Spleen (tissue), 7 donors: ENCODE measurements at regions not wholly inside any gene's neighbourhood (a gene's known extent, or its start where the extent isn't known, plus 50 kb on each side); places are given as distances from the start of the nearest gene placed in this dataset.

ENCODE experiments used
- CTCF ChIP-seq, 11 experiments: fragments of 200-600 bp in 7 of 11; fragments of 450-650 bp in 4 of 11; sonication (generic) in 4 of 11; IDR thresholded peaks in 8 of 11; conservative IDR thresholded peaks in 3 of 11; 1 replicate in 7 of 11; 2 replicates in 4 of 11; pipeline versions ENCODE4 v1.4.0 to v1.8.0; 2016 to 2021; ENCODE audit warnings: antibody characterized with exemption in 11 of 11, inconsistent platforms in 4 of 11, mild to moderate bottlenecking in 1 of 11
- POLR2A ChIP-seq, 3 donors: fragments of 450-650 bp; IDR thresholded peaks; one replicate each; pipeline ENCODE4 v1.5.1; 2017; ENCODE audit warnings: antibody characterized with exemption in 3 of 3, mild to moderate bottlenecking in 1 of 3
- donor health status: DM: no; HTN: no; CAD: no; lungs with moderate emphysema.
- donor health status: DM: no; HTN: no; CAD: no.
- donor health status: DM: no; HTN: no; CAD: no.

DNA sequence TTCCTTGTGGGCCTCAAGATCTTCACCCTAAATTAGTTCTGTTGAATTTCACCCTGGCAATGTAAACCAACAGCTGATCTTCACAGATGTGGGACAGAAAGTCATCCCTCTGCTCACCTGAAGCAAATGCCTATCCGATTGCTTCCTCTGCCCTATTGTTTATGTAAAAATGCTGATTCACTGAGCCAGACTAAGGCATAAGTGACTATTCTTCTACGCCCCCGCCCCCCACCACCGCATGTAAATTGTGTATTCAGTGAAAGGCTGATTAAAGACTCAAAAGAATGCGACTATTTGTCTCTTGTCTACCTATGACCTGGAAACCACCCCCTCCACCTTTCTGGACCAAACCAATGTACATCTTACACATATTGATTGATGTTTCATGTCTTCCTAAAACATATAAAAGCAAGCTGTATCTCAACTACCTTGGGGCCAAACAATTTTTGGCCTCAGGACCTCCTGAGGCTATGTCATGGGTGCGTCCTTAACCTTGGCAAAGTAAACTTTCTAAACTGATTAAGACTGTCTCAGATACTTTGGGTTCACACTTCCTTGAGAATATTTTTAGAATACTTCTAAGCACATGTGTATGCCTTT lies 129.7 kb upstream of the BOD1 start:
- no peak for TF ChIP-seq CTCF (IDR thresholded peaks at IDR 0.05 in 8 of 11, conservative IDR thresholded peaks at IDR 0.05 in 3 of 11)
- TF ChIP-seq POLR2A (IDR thresholded peaks at IDR 0.05): no peak
